Hepatocyte (in vitro differentiated cells): ENCODE measurements at regions not wholly inside any gene's neighbourhood (a gene's known extent, or its start where the extent isn't known, plus 50 kb on each side); places are given as distances from the start of the nearest gene placed in this dataset.

Source experiments
- DNase-seq: peaks from one replicate; pipeline ENCODE4 v3.0.0-alpha.2; 2016; ENCODE audit warnings: low spot score
- H2AFZ ChIP-seq: fragments of 200-600 bp; sonication (generic); 2 replicates; pipeline ENCODE4 v1.6.0; 2016; ENCODE audit warnings: antibody characterized with exemption, mild to moderate bottlenecking
- H3K27ac ChIP-seq: fragments of 200-600 bp; sonication (generic); 2 replicates; pipeline ENCODE4 v1.5.1; 2016; ENCODE audit warnings: mild to moderate bottlenecking
- H3K27me3 ChIP-seq: fragments of 200-600 bp; sonication (generic); 2 replicates; pipeline ENCODE4 v1.6.1; 2016
- H3K36me3 ChIP-seq: fragments of 200-600 bp; sonication (generic); replicated peaks from 2 replicates; pipeline ENCODE4 v1.5.1; 2016; ENCODE audit warnings: low read depth; ENCODE audit not compliant: insufficient read depth
- H3K4me1 ChIP-seq: fragments of 200-600 bp; sonication (generic); 2 replicates; pipeline ENCODE4 v1.5.1; 2016; ENCODE audit warnings: mild to moderate bottlenecking, moderate library complexity; ENCODE audit not compliant: insufficient read depth
- H3K4me2 ChIP-seq: fragments of 200-600 bp; sonication (generic); 2 replicates; pipeline ENCODE4 v1.6.0; 2016
- H3K4me3 ChIP-seq: fragments of 200-600 bp; sonication (generic); 2 replicates; pipeline ENCODE4 v1.5.1; 2016; ENCODE audit warnings: mild to moderate bottlenecking
- H3K79me2 ChIP-seq: fragments of 200-600 bp; sonication (generic); 2 replicates; pipeline ENCODE4 v1.6.0; 2017; ENCODE audit warnings: mild to moderate bottlenecking
- H3K9me2 ChIP-seq: fragments of 200-600 bp; sonication (generic); replicated peaks from 2 replicates; pipeline ENCODE4 v1.6.0; 2017; ENCODE audit warnings: mild to moderate bottlenecking; ENCODE audit not compliant: insufficient read depth
- H3K9me3 ChIP-seq: fragments of 200-600 bp; sonication (generic); 2 replicates; pipeline ENCODE4 v1.5.1; 2016; ENCODE audit warnings: low read depth, mild to moderate bottlenecking
- H4K20me1 ChIP-seq: fragments of 200-600 bp; sonication (generic); 2 replicates; pipeline ENCODE4 v1.6.0; 2016; ENCODE audit warnings: mild to moderate bottlenecking; ENCODE audit not compliant: insufficient read depth, poor library complexity, severe bottlenecking
- EZH2 ChIP-seq: fragments of 200-600 bp; sonication (generic); IDR thresholded peaks from 2 replicates; pipeline ENCODE4 v1.6.1; 2016; ENCODE audit warnings: antibody characterized with exemption, mild to moderate bottlenecking, borderline replicate concordance
- EZH2phosphoT487 ChIP-seq: fragments of 200-600 bp; sonication (generic); IDR thresholded peaks from one replicate; pipeline ENCODE4 v1.6.1; 2018; ENCODE audit warnings: antibody characterized with exemption, mild to moderate bottlenecking, low read depth, moderate library complexity; ENCODE audit not compliant: unreplicated experiment, severe bottlenecking
- WGBS: methylation state at CpG from one replicate; pipeline ENCODE4 v1.1.6; 2016; ENCODE audit warnings: low lambda C conversion rate; ENCODE audit errors: missing lambda C conversion rate; 5-methylcytosine and 5-hydroxymethylcytosine counted together
- TF ChIP-seq, protein P1 (sequence below): fragments of 200-600 bp; sonication (generic); IDR thresholded peaks from 2 replicates; pipeline ENCODE4 v1.5.1; 2016; ENCODE audit warnings: antibody characterized with exemption, mild to moderate bottlenecking; ENCODE audit not compliant: poor library complexity

DNA sequence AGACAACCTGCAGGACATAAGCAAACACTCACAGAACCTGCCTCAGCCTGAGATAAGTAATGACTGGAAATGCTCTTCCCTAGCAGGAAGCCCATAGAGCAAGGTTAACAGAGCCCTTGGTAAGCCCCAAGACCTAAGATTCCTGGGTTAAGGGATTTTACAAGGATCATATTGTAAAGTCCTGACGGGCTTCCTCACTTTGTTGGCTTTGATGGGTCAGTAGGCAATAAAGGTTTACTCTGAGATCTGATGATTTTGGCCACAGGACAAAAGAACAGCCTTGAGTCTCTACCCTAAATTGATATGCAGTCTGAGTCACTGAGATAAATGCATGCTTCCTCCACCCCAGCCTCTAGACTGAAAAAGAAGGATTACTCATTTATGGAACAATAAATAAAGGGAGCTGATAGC lies 270.8 kb downstream of the HTR7 start:
- H3K27me3 ChIP-seq: no peaks in the 10 kb centered on the region
- H3K36me3 ChIP-seq: no peaks in the 10 kb centered on the region
- no peaks in the 10 kb centered on the region for H3K79me2 ChIP-seq
- TF ChIP-seq EZH2: no peak
- TF ChIP-seq EZH2phosphoT487: no peak
- TF ChIP-seq, protein P1, sequence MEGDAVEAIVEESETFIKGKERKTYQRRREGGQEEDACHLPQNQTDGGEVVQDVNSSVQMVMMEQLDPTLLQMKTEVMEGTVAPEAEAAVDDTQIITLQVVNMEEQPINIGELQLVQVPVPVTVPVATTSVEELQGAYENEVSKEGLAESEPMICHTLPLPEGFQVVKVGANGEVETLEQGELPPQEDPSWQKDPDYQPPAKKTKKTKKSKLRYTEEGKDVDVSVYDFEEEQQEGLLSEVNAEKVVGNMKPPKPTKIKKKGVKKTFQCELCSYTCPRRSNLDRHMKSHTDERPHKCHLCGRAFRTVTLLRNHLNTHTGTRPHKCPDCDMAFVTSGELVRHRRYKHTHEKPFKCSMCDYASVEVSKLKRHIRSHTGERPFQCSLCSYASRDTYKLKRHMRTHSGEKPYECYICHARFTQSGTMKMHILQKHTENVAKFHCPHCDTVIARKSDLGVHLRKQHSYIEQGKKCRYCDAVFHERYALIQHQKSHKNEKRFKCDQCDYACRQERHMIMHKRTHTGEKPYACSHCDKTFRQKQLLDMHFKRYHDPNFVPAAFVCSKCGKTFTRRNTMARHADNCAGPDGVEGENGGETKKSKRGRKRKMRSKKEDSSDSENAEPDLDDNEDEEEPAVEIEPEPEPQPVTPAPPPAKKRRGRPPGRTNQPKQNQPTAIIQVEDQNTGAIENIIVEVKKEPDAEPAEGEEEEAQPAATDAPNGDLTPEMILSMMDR: no peak
- 14% methylated on average over 1 of the region's 1 CpG for WGBS
- H3K27ac ChIP-seq: no peak overlapping the region
- no peak overlapping the region for H2AFZ ChIP-seq
- H3K4me2 ChIP-seq: no peak overlapping the region
- no peak overlapping the region for H3K4me3 ChIP-seq
- H3K4me1 ChIP-seq: peaks cover 9% of the 10 kb centered on the region
- H3K9me3 ChIP-seq: no peaks in the 10 kb centered on the region
- H4K20me1 ChIP-seq: no peaks in the 10 kb centered on the region
- peak; percentile 32 for DNase-seq
- no peaks in the 10 kb centered on the region for H3K9me2 ChIP-seq

DNA sequence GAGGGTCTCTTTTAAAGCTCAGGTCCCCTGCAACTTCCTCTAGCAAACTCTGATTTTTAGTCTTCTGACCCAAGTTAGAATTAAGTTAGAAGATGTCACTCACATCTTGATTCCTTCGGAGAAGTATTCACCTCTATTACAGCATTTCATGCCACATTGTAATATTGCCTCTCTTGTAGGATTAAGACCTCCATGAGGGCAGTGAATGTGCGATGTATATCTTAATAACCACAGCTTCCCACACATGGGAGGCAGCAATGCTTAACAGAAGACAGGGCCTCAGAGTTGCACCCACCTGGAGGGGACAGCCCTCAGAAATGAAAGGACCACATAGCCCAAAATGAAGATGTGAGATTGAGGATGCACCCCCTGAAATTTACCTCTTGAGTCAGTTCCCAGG lies 270.3 kb downstream of the HTR7 start:
- H3K4me1 ChIP-seq: peaks cover 14% of the 10 kb centered on the region
- no peaks in the 10 kb centered on the region for H3K36me3 ChIP-seq
- H3K27ac ChIP-seq: no peak overlapping the region
- 76% methylated on average over 2 of the region's 2 CpGs for WGBS
- no peaks in the 10 kb centered on the region for H3K9me2 ChIP-seq
- no peak overlapping the region for H2AFZ ChIP-seq
- no peaks in the 10 kb centered on the region for H3K9me3 ChIP-seq
- TF ChIP-seq EZH2 (no peak), EZH2phosphoT487 (no peak)
- TF ChIP-seq, protein P1: no peak
- H3K27me3 ChIP-seq: no peaks in the 10 kb centered on the region
- H3K4me3 ChIP-seq: no peak overlapping the region
- no peak for DNase-seq
- H3K4me2 ChIP-seq: no peak overlapping the region
- H3K79me2 ChIP-seq: no peaks in the 10 kb centered on the region
- no peaks in the 10 kb centered on the region for H4K20me1 ChIP-seq

DNA sequence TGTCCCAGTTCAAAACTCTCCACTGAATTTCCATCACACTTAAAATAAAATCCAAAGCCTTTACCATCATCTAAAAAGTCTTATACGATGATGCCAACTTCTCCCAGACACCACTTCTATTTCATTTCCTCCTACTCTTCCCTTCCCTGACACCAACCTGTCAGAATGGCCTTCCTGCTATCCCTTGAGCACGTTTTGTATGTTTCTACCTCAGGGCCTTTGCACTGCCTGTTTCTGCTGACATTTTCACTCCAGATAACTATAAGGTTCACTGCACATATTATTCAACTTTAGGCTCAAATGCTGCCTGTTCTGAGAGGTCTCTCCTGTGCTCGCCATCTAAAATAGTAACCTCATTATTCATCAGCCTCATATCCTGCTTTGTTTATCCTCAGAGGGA lies 269.6 kb downstream of the HTR7 start:
- no peak for TF ChIP-seq EZH2phosphoT487
- no peak for TF ChIP-seq EZH2
- TF ChIP-seq, protein P1: no peak
- Histone ChIP-seq H3K79me2 (no peaks in the 10 kb centered on the region), H3K27me3 (no peaks in the 10 kb centered on the region), H2AFZ (no peak overlapping the region), H3K9me3 (no peaks in the 10 kb centered on the region), H4K20me1 (no peaks in the 10 kb centered on the region), H3K4me1 (peaks cover 17% of the 10 kb centered on the region), H3K9me2 (no peaks in the 10 kb centered on the region), H3K36me3 (no peaks in the 10 kb centered on the region), H3K27ac (no peak overlapping the region), H3K4me3 (no peak overlapping the region), H3K4me2 (no peak overlapping the region)
- DNase-seq: no peak
- WGBS: 98% methylated on average over 3 of the region's 3 CpGs

DNA sequence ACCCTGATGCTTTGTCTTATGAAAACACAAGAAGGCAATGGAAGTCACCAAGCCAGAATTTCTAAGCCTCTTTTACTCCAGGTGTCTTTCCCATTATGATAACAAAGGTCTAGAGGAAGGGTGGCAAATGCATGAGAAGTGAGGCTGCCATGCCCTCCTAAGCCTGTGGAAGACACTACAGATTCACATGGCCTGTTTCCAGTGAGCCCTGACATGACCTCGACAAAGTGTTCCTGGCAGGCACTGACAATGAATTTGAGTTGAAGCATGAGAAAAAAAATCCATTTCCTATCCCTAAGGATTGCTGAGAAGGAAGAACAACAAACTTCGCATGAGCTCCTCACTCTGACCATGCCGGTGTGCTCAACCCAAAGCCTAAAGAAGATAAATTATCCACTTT lies 268.0 kb downstream of the HTR7 start:
- Histone ChIP-seq H3K36me3 (no peaks in the 10 kb centered on the region), H3K79me2 (no peaks in the 10 kb centered on the region), H3K27ac (no peak overlapping the region), H3K4me2 (no peak overlapping the region), H3K4me1 (peaks cover 17% of the 10 kb centered on the region), H3K27me3 (no peaks in the 10 kb centered on the region), H4K20me1 (no peaks in the 10 kb centered on the region), H2AFZ (no peak overlapping the region), H3K4me3 (no peak overlapping the region), H3K9me3 (no peaks in the 10 kb centered on the region), H3K9me2 (no peaks in the 10 kb centered on the region)
- 92% methylated on average over 3 of the region's 3 CpGs for WGBS
- no peak for DNase-seq
- TF ChIP-seq, protein P1: no peak
- TF ChIP-seq EZH2phosphoT487: no peak
- no peak for TF ChIP-seq EZH2
